H1 (cell line): ENCODE measurements at regions not wholly inside any gene's neighbourhood (a gene's known extent, or its start where the extent isn't known, plus 50 kb on each side); places are given as distances from the start of the nearest gene placed in this dataset.
A peak's percentile ranks its signal among the peaks of the same experiment; 100 is the strongest.
"Not testable (repeated sequence)": the region's sequence is repeated elsewhere in the genome, so short reads cannot be mapped to it uniquely, and the experiment has no call there.

Experiments
- CTCF ChIA-PET: fragments of 300-600 bp; sonication (Branson Sonifier 250); formaldehyde crosslinking; loops from one replicate; lab custom pipeline; 2021; ENCODE audit not compliant: partially characterized antibody; lab: Charles Lee
- POLR2A ChIA-PET: fragments of 300-600 bp; sonication (Branson Sonifier 250); formaldehyde crosslinking; loops from one replicate; lab custom pipeline; 2021; ENCODE audit warnings: inconsistent platforms; ENCODE audit not compliant: partially characterized antibody; lab: Charles Lee
- DNase-seq, 2 experiments: peaks; one replicate each; pipeline versions ENCODE4 v3.0.0 to v3.0.0-alpha.2; 2010 to 2022; ENCODE audit warnings: low spot score in 2 of 2, low read depth in 1 of 2, mixed read lengths in 1 of 2
- FAIRE-seq: peaks from 2 replicates; lab custom pipeline; 2011; peaks lifted over from hg19 to GRCh38; lab: Jason Lieb, UNC
- H2AFZ ChIP-seq: 2 replicates; pipeline ENCODE4 v1.8.1; 2012; ENCODE audit warnings: low read length, inconsistent platforms
- H2AK5ac ChIP-seq: 2 replicates; pipeline ENCODE4 v1.6.1; 2013; ENCODE audit warnings: low read depth, low read length
- H2BK120ac ChIP-seq: replicated peaks from 2 replicates; pipeline ENCODE3; 2013; ENCODE audit warnings: low read depth, low read length, inconsistent platforms
- H2BK12ac ChIP-seq: 2 replicates; pipeline ENCODE4 v1.6.1; 2013; ENCODE audit warnings: low read depth, low read length
- H2BK15ac ChIP-seq: 2 replicates; pipeline ENCODE4 v1.6.1; 2013; ENCODE audit warnings: low read length
- H2BK20ac ChIP-seq: 2 replicates; pipeline ENCODE4 v1.6.1; 2013; ENCODE audit warnings: low read length
- H2BK5ac ChIP-seq: 2 replicates; pipeline ENCODE4 v1.6.1; 2013; ENCODE audit warnings: low read depth, low read length
- H3K14ac ChIP-seq: 2 replicates; pipeline ENCODE4 v1.6.1; 2013; ENCODE audit warnings: inconsistent platforms; ENCODE audit not compliant: insufficient read length
- H3K18ac ChIP-seq: 2 replicates; pipeline ENCODE4 v1.6.1; 2013; ENCODE audit warnings: low read length; ENCODE audit errors: extremely low read depth
- H3K23ac ChIP-seq: 2 replicates; pipeline ENCODE4 v1.6.1; 2013; ENCODE audit warnings: inconsistent platforms; ENCODE audit not compliant: insufficient read length
- H3K23me2 ChIP-seq: 2 replicates; pipeline ENCODE4 v1.6.1; 2013; ENCODE audit warnings: low read depth, low read length
- H3K27ac ChIP-seq: 2 replicates; pipeline ENCODE4 v1.6.1; 2011; ENCODE audit warnings: low read depth, low read length, inconsistent platforms
- H3K27me3 ChIP-seq, 4 experiments: replicated peaks in 1 of 4; 1 replicate in 1 of 4; 2 replicates in 3 of 4; pipeline versions ENCODE4 v1.6.1 to v1.8.1; 2011 to 2013; ENCODE audit warnings: low read length in 3 of 4, mild to moderate bottlenecking in 3 of 4, inconsistent platforms in 2 of 4, mixed read lengths in 2 of 4, moderate library complexity in 1 of 4; ENCODE audit not compliant: control insufficient read depth in 3 of 4, insufficient read depth in 3 of 4; ENCODE audit errors: extremely low read depth in 1 of 4
- H3K36me3 ChIP-seq, 4 experiments: 2 replicates each; pipeline versions ENCODE4 v1.6.1 to v1.8.1; 2011 to 2013; ENCODE audit warnings: mild to moderate bottlenecking in 4 of 4, low read length in 3 of 4, moderate library complexity in 2 of 4, control low read depth in 1 of 4, inconsistent platforms in 1 of 4; ENCODE audit not compliant: insufficient read depth in 4 of 4, control insufficient read depth in 2 of 4
- H3K4ac ChIP-seq: replicated peaks from 2 replicates; pipeline ENCODE3; 2013; ENCODE audit warnings: low read length, low read depth, mixed read lengths, inconsistent platforms; ENCODE audit not compliant: insufficient read length
- H3K4me1 ChIP-seq, 4 experiments: replicated peaks in 1 of 4; 1 replicate in 1 of 4; 2 replicates in 3 of 4; pipeline versions ENCODE4 v1.6.1 to v1.8.1; 2011 to 2013; ENCODE audit warnings: low read length in 3 of 4, inconsistent platforms in 2 of 4, mixed read lengths in 1 of 4; ENCODE audit not compliant: insufficient read depth in 4 of 4, control insufficient read depth in 3 of 4
- H3K4me2 ChIP-seq, 2 experiments: 2 replicates each; pipeline versions ENCODE4 v1.6.1 to v1.8.1; 2011 to 2013; ENCODE audit warnings: low read depth in 2 of 2, low read length in 2 of 2, control low read depth in 1 of 2, inconsistent platforms in 1 of 2, mild to moderate bottlenecking in 1 of 2; ENCODE audit not compliant: insufficient read depth in 1 of 2
- H3K4me3 ChIP-seq, 4 experiments: fragments of 200-600, 300-600 bp in 1 of 4; sonication (generic), shearing (Covaris generic), sonication (Bioruptor Twin) in 1 of 4; 2 replicates each; pipeline versions ENCODE4 v1.5.1 to v1.8.1; 2011 to 2016; ENCODE audit warnings: low read length in 4 of 4, low read depth in 3 of 4, control low read depth in 2 of 4, inconsistent platforms in 2 of 4, mild to moderate bottlenecking in 2 of 4, mixed read lengths in 1 of 4, moderate library complexity in 1 of 4; ENCODE audit not compliant: insufficient read depth in 2 of 4; ENCODE audit errors: extremely low read depth in 1 of 4
- H3K56ac ChIP-seq: replicated peaks from 2 replicates; pipeline ENCODE3; 2013; ENCODE audit warnings: low read depth, mild to moderate bottlenecking, mixed read lengths, low read length, inconsistent platforms; ENCODE audit not compliant: insufficient read length
- H3K79me1 ChIP-seq: 2 replicates; pipeline ENCODE4 v1.6.1; 2013; ENCODE audit warnings: low read depth, low read length, control low read depth
- H3K79me2 ChIP-seq, 2 experiments: 2 replicates each; pipeline versions ENCODE4 v1.6.1 to v1.8.1; 2012 to 2013; ENCODE audit warnings: low read length in 2 of 2, mild to moderate bottlenecking in 2 of 2, inconsistent platforms in 1 of 2; ENCODE audit not compliant: insufficient read depth in 2 of 2, control insufficient read depth in 1 of 2
- H3K9ac ChIP-seq, 4 experiments: replicated peaks in 1 of 4; 1 replicate in 1 of 4; 2 replicates in 3 of 4; pipeline versions ENCODE4 v1.6.1 to v1.8.1; 2011 to 2013; ENCODE audit warnings: low read depth in 3 of 4, low read length in 3 of 4, control low read depth in 2 of 4, mild to moderate bottlenecking in 2 of 4, moderate library complexity in 2 of 4, inconsistent platforms in 1 of 4; ENCODE audit errors: extremely low read depth in 1 of 4
- H3K9me3 ChIP-seq, 2 experiments: 2 replicates each; pipeline versions ENCODE4 v1.6.1 to v1.8.1; 2012 to 2013; ENCODE audit warnings: mild to moderate bottlenecking in 2 of 2, moderate library complexity in 2 of 2, control low read depth in 1 of 2, inconsistent platforms in 1 of 2, low read depth in 1 of 2, low read length in 1 of 2, mixed read lengths in 1 of 2; ENCODE audit not compliant: insufficient read depth in 2 of 2
- H4K20me1 ChIP-seq, 2 experiments: replicated peaks in 1 of 2; 2 replicates each; pipeline versions ENCODE3 to v1.8.1; 2011 to 2013; ENCODE audit warnings: inconsistent platforms in 2 of 2, low read length in 2 of 2, mild to moderate bottlenecking in 1 of 2; ENCODE audit not compliant: insufficient read depth in 2 of 2, control insufficient read depth in 1 of 2
- H4K5ac ChIP-seq: 2 replicates; pipeline ENCODE4 v1.6.1; 2013; ENCODE audit warnings: low read length, low read depth, mixed read lengths, inconsistent platforms; ENCODE audit not compliant: insufficient read length
- H4K8ac ChIP-seq: 2 replicates; pipeline ENCODE4 v1.8.0; 2013; ENCODE audit warnings: mild to moderate bottlenecking, moderate library complexity, low read length, inconsistent platforms; ENCODE audit not compliant: insufficient read depth; ENCODE audit errors: extremely low read depth
- H4K91ac ChIP-seq: replicated peaks from 2 replicates; pipeline ENCODE3; 2013; ENCODE audit warnings: low read length, mixed read lengths, inconsistent platforms; ENCODE audit not compliant: insufficient read length
- EZH2 ChIP-seq: fragments of 200-600 bp; sonication (generic); IDR thresholded peaks from 2 replicates; pipeline ENCODE4 v1.7.1; 2012; ENCODE audit warnings: low read depth, mild to moderate bottlenecking, moderate library complexity, low read length, inconsistent platforms; ENCODE audit not compliant: severe bottlenecking
- KDM4A ChIP-seq: IDR thresholded peaks from one replicate; pipeline ENCODE4 v1.7.1; 2012; ENCODE audit warnings: low read depth, mild to moderate bottlenecking, moderate library complexity, low read length, inconsistent platforms; ENCODE audit not compliant: severe bottlenecking
- NRF1 ChIP-seq: IDR thresholded peaks from 2 replicates; pipeline ENCODE4 v1.6.1; 2011; ENCODE audit warnings: mild to moderate bottlenecking, low read depth, low read length, improper control_type of control experiment
- SUZ12 ChIP-seq: fragments of 200-600 bp; sonication (generic); IDR thresholded peaks from 2 replicates; pipeline ENCODE4 v1.6.1; 2012; ENCODE audit warnings: mild to moderate bottlenecking, inconsistent platforms, low read length, moderate library complexity, mixed read lengths
- WGBS, 2 experiments: shearing (Covaris generic) in 1 of 2; methylation state at CpG; one replicate each; pipeline versions ENCODE4 v1.1.6 to v1.1.7; 2013 to 2015; ENCODE audit warnings: low lambda C conversion rate in 2 of 2, mixed read lengths in 2 of 2, inconsistent platforms in 1 of 2, low coverage in 1 of 2, missing lambda C conversion rate in 1 of 2; ENCODE audit not compliant: insufficient replicate concordance in 2 of 2, insufficient coverage in 1 of 2, insufficient read length in 1 of 2; ENCODE audit errors: extremely low coverage in 1 of 2, missing lambda C conversion rate in 1 of 2; 5-methylcytosine and 5-hydroxymethylcytosine counted together
- TF ChIP-seq, protein P1 (sequence below): IDR thresholded peaks from 2 replicates; pipeline ENCODE4 v1.6.1; 2012; ENCODE audit warnings: inconsistent platforms
- TF ChIP-seq, protein P2 (sequence below): IDR thresholded peaks from 2 replicates; pipeline ENCODE4 v1.6.1; 2012; ENCODE audit warnings: inconsistent platforms

DNA sequence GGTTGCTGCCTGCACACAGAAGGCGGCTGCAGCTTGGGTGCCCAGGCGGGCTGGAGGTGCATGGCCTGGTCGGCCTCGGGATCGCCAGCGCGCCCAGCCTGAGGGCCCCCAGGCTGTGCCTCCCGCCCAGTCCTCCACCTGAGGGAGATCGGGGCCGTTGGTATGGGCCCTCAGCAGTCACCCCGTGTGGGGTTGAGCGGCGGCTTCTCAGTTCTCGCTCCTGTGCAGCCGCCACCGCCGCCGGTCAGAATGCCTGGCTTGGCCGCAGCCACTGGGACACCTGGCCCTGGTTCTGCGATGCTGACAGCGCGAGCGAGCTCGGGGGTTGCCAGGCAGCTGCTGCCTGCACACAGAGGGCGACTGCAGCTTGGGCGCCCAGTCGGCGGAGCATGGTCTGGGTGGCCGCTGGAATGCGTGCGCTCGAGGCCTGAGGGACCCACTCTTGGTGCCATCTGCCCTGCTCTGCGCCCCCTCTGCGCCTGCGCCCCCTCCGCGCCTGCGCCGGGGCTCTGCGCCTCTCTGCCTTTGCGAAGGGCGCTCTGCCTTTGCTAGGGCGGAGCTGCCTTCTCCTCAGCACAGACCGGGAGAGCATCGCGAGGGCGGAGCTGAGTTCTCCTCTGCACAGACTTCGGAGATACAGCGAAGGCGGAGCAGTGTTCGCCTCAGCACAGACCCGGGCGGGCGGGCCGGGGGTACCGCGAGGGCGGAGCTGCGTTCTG lies 84.6 kb upstream of the ZNG1F start:
- not testable (repeated sequence) for H3K56ac ChIP-seq, H4K8ac ChIP-seq, H3K23me2 ChIP-seq, H4K91ac ChIP-seq, H3K79me1 ChIP-seq, H2AK5ac ChIP-seq
- peak overlapping the region; percentile 21 to 55 (median 36); a peak in 6 of 8 replicates for H3K4me3 ChIP-seq
- TF ChIP-seq SUZ12 (peak; percentile 65), EZH2 (peak; percentile 57), KDM4A (peak; percentile 30), NRF1 (peak; percentile 49)
- TF ChIP-seq, protein P1, sequence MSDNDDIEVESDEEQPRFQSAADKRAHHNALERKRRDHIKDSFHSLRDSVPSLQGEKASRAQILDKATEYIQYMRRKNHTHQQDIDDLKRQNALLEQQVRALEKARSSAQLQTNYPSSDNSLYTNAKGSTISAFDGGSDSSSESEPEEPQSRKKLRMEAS: peak; percentile 78
- TF ChIP-seq, protein P2, sequence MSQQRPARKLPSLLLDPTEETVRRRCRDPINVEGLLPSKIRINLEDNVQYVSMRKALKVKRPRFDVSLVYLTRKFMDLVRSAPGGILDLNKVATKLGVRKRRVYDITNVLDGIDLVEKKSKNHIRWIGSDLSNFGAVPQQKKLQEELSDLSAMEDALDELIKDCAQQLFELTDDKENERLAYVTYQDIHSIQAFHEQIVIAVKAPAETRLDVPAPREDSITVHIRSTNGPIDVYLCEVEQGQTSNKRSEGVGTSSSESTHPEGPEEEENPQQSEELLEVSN: peak; percentile 55
- TF ChIP-seq, all 59 proteins: peak for 6; not testable (repeated sequence) for 53
- H2BK120ac ChIP-seq, H3K27ac ChIP-seq, H4K5ac ChIP-seq, CTCF ChIA-PET, H4K20me1 ChIP-seq, H3K79me2 ChIP-seq, H3K18ac ChIP-seq, H3K9ac ChIP-seq, H2AFZ ChIP-seq, H3K23ac ChIP-seq, H2BK20ac ChIP-seq, H2BK12ac ChIP-seq, H3K9me3 ChIP-seq, H3K14ac ChIP-seq, H2BK5ac ChIP-seq, POLR2A ChIA-PET, FAIRE-seq, H3K36me3 ChIP-seq, H3K4me1 ChIP-seq, H3K4ac ChIP-seq, H2BK15ac ChIP-seq: not testable (repeated sequence)
- Histone ChIP-seq H3K4me2 (peak overlapping the region; percentile 50 to 74), H3K27me3 (peaks cover 11 to 43% (median 22%) of the 10 kb centered on the region in 4 experiments)
- peak in 1 of 2 experiments; percentile 77 for DNase-seq
- 20% methylated on average over 34 of the region's 59 CpGs; no CpG with 5 or more reads in 1 of the 2 experiments for WGBS, 2 experiments
